Transverse colon (tissue), 4 donors: ENCODE measurements at regions not wholly inside any gene's neighbourhood (a gene's known extent, or its start where the extent isn't known, plus 50 kb on each side); places are given as distances from the start of the nearest gene placed in this dataset.

Experiments used
- CTCF ChIP-seq, 5 experiments: fragments of 200-600 bp in 3 of 5; fragments of 450-650 bp in 2 of 5; sonication (generic) in 3 of 5; IDR thresholded peaks; 1 replicate in 2 of 5; 2 replicates in 3 of 5; pipeline ENCODE4 v1.5.1; 2016 to 2017; ENCODE audit warnings: antibody characterized with exemption in 5 of 5, inconsistent platforms in 3 of 5, mild to moderate bottlenecking in 2 of 5, moderate library complexity in 1 of 5
- POLR2A ChIP-seq: fragments of 450-650 bp; IDR thresholded peaks from one replicate; pipeline ENCODE4 v1.6.1; 2016; ENCODE audit warnings: antibody characterized with exemption, mild to moderate bottlenecking, moderate library complexity
- POLR2AphosphoS5 ChIP-seq, 3 donors: sonication (generic); formaldehyde crosslinking; IDR thresholded peaks; one replicate each; pipeline ENCODE4 v1.6.1; 2016; ENCODE audit warnings: antibody characterized with exemption in 3 of 3

- TF ChIP-seq CTCF (IDR thresholded peaks at IDR 0.05) = no peak
- TF ChIP-seq POLR2A = no peak
- TF ChIP-seq POLR2AphosphoS5 (IDR thresholded peaks at IDR 0.05) = no peak
These were observed 96.4 kb upstream of the ATP11B start for GRCh38 chr3:182696916-182697315.
